GM21786 (cell line): ENCODE measurements at regions not wholly inside any gene's neighbourhood (a gene's known extent, or its start where the extent isn't known, plus 50 kb on each side); places are given as distances from the start of the nearest gene placed in this dataset.

Experiments used
- ATAC-seq: cut with Tn5 transposase; IDR thresholded peaks from one replicate; pipeline ENCODE4 v1.9.1; 2021; ENCODE audit not compliant: unreplicated experiment

GRCh38 chr2:74759986-74760385 is 73.9 kb upstream of the HK2 start:
- no peak for ATAC-seq

- ATAC-seq = no peak
These were observed 72.9 kb upstream of the HK2 start for GRCh38 chr2:74760875-74761630.

- no peak for ATAC-seq
These were observed 71.1 kb upstream of the HK2 start for GRCh38 chr2:74762789-74763188.

- no peak for ATAC-seq
These were observed 69.9 kb upstream of the HK2 start for GRCh38 chr2:74763962-74764428.

- peak; percentile 51 for ATAC-seq
These were observed 69.3 kb upstream of the HK2 start for GRCh38 chr2:74764429-74765272.

GRCh38 chr2:74766780-74767179 is 67.1 kb upstream of the HK2 start:
- no peak for ATAC-seq

GRCh38 chr2:74767618-74768017 is 66.3 kb upstream of the HK2 start:
- ATAC-seq = no peak

- ATAC-seq = no peak
These were observed 65.5 kb upstream of the HK2 start for GRCh38 chr2:74768401-74768914.

GRCh38 chr2:74772046-74772445 is 61.9 kb upstream of the HK2 start:
- no peak for ATAC-seq

GRCh38 chr2:74777161-74777900 is 56.6 kb upstream of the HK2 start:
- peak; percentile 68 for ATAC-seq

- ATAC-seq = no peak
These were observed 55.3 kb upstream of the HK2 start for GRCh38 chr2:74778381-74779264.

GRCh38 chr2:74779265-74779558 is 54.7 kb upstream of the HK2 start:
- no peak for ATAC-seq

GRCh38 chr2:74779587-74780135 is 54.3 kb upstream of the HK2 start:
- ATAC-seq = no peak
